HFF-Myc (cell line): ENCODE measurements at regions not wholly inside any gene's neighbourhood (a gene's known extent, or its start where the extent isn't known, plus 50 kb on each side); places are given as distances from the start of the nearest gene placed in this dataset.

Experiments
- DNase-seq: peaks from one replicate; pipeline ENCODE4 v3.0.0-alpha.2; 2011; ENCODE audit warnings: low read depth; ENCODE audit errors: extremely low read depth
- H3K4me3 ChIP-seq: replicated peaks from 2 replicates; pipeline ENCODE4 v1.5.1; 2011; ENCODE audit warnings: low read depth, mild to moderate bottlenecking, control low read depth, low read length
- CTCF ChIP-seq: IDR thresholded peaks from 2 replicates; pipeline ENCODE4 v1.5.1; 2012; ENCODE audit warnings: mild to moderate bottlenecking, low read depth, low read length, control low read depth; ENCODE audit errors: missing control alignments

GRCh38 chr4:173917255-173917960, 366.1 kb downstream of the FBXO8 start:
- H3K4me3 ChIP-seq, result no peak overlapping the region
- TF ChIP-seq CTCF, result no peak

GRCh38 chr4:173913496-173913895, 370.0 kb downstream of the FBXO8 start:
- no peak overlapping the region for H3K4me3 ChIP-seq
- TF ChIP-seq CTCF, result no peak
- DNase-seq, result no peak

More at GRCh38 chr4:173917255-173917960, 366.1 kb downstream of the FBXO8 start:
- no peak for DNase-seq

- H3K4me3 ChIP-seq, result no peak overlapping the region
- TF ChIP-seq CTCF, result no peak
- no peak for DNase-seq
These were observed 371.1 kb downstream of the FBXO8 start for GRCh38 chr4:173912384-173912783.

GRCh38 chr4:173910891-173911290, 372.6 kb downstream of the FBXO8 start:
- DNase-seq, result no peak
- H3K4me3 ChIP-seq, result no peak overlapping the region
- no peak for TF ChIP-seq CTCF

GRCh38 chr4:173909294-173909693, 374.2 kb downstream of the FBXO8 start:
- no peak for TF ChIP-seq CTCF
- DNase-seq, result no peak
- no peak overlapping the region for H3K4me3 ChIP-seq

GRCh38 chr4:173899813-173900212, 369.8 kb upstream of the HAND2 start:
- TF ChIP-seq CTCF, result no peak
- H3K4me3 ChIP-seq, result no peak overlapping the region
- DNase-seq, result no peak

GRCh38 chr4:173891072-173891471, 361.0 kb upstream of the HAND2 start:
- DNase-seq, result no peak
- no peak for TF ChIP-seq CTCF
- no peak overlapping the region for H3K4me3 ChIP-seq
